Sigmoid colon (tissue), 6 donors: ENCODE measurements at regions not wholly inside any gene's neighbourhood (a gene's known extent, or its start where the extent isn't known, plus 50 kb on each side); places are given as distances from the start of the nearest gene placed in this dataset.
A peak's percentile ranks its signal among the peaks of the same experiment; 100 is the strongest.

Experiments used
- DNase-seq: peaks from one replicate; pipeline ENCODE4 v3.0.0-alpha.2; 2019
- H3K27ac ChIP-seq, 4 donors: fragments of 200-600 bp; sonication (generic); one replicate each; pipeline ENCODE4 v1.5.1; 2016 to 2019; ENCODE audit warnings: mild to moderate bottlenecking in 1 of 4
- H3K27me3 ChIP-seq, 3 donors: fragments of 200-600 bp; sonication (generic); one replicate each; pipeline ENCODE4 v1.5.1; 2019; ENCODE audit warnings: mild to moderate bottlenecking in 1 of 3
- H3K36me3 ChIP-seq, 4 donors: fragments of 200-600 bp; sonication (generic); one replicate each; pipeline ENCODE4 v1.5.1; 2016 to 2019
- H3K4me1 ChIP-seq, 4 donors: fragments of 200-600 bp; sonication (generic); one replicate each; pipeline ENCODE4 v1.5.1; 2017 to 2019
- H3K4me3 ChIP-seq, 4 donors: fragments of 200-600 bp; sonication (generic); one replicate each; pipeline ENCODE4 v1.5.1; 2017 to 2019; ENCODE audit warnings: mild to moderate bottlenecking in 2 of 4, moderate library complexity in 1 of 4
- H3K9me3 ChIP-seq, 4 donors: fragments of 200-600 bp in 3 of 4; sonication (generic) in 3 of 4; one replicate each; pipeline versions ENCODE4 v1.5.1 to v1.6.1; 2013 to 2019
- CTCF ChIP-seq, 4 experiments: fragments of 450-650 bp in 3 of 4; fragments of 200-600 bp in 1 of 4; IDR thresholded peaks; one replicate each; pipeline ENCODE4 v1.5.1; 2016 to 2019; ENCODE audit warnings: antibody characterized with exemption in 4 of 4, mild to moderate bottlenecking in 3 of 4, moderate library complexity in 2 of 4
- EP300 ChIP-seq, 4 donors: sonication (generic); formaldehyde crosslinking; IDR thresholded peaks; one replicate each; pipeline ENCODE4 v1.6.1; 2017; ENCODE audit warnings: antibody characterized with exemption in 4 of 4
- POLR2A ChIP-seq, 2 donors: fragments of 450-650 bp; IDR thresholded peaks; one replicate each; pipeline ENCODE4 v1.6.1; 2016; ENCODE audit warnings: antibody characterized with exemption in 2 of 2, mild to moderate bottlenecking in 2 of 2, moderate library complexity in 2 of 2
- POLR2AphosphoS5 ChIP-seq, 4 donors: sonication (generic); formaldehyde crosslinking; IDR thresholded peaks; one replicate each; pipeline ENCODE4 v1.6.1; 2017; ENCODE audit warnings: antibody characterized with exemption in 4 of 4
- WGBS, 2 donors: extraction: QIAGEN DNeasy Blood & Tissue Kit; methylation state at CpG; one replicate each; pipeline ENCODE4 v1.1.7; 2013; 5-methylcytosine and 5-hydroxymethylcytosine counted together
- intact Hi-C: fragments of 100-400 bp; cut with DNase I; formaldehyde crosslinking; loops from one replicate; pipeline ENCODE4 v1.15.1; 2023
- donor health status: healthy with polysubstance abuse.
- donor health status: healthy.

GRCh38 chr21:16750926-16751325 is 761.9 kb upstream of the CXADR start:
- no peaks in the 10 kb centered on the region for H3K9me3 ChIP-seq
- H3K36me3 ChIP-seq: no peaks in the 10 kb centered on the region
- H3K27ac ChIP-seq: peak overlapping the region in 1 of 4 donors; percentile 3
- no peak for DNase-seq
- TF ChIP-seq EP300 (IDR thresholded peaks at IDR 0.05) (no peak), POLR2AphosphoS5 (IDR thresholded peaks at IDR 0.05) (no peak), POLR2A (IDR thresholded peaks at IDR 0.05) (no peak), CTCF (IDR thresholded peaks at IDR 0.05) (no peak)
- peaks cover 0 to 29% (median 21%) of the 10 kb centered on the region in 4 donors for H3K4me1 ChIP-seq
- WGBS, 2 donors: 31 to 72% methylated on average over 3 of the region's 3 CpGs
- no peaks in the 10 kb centered on the region for H3K27me3 ChIP-seq
- intact Hi-C loops: no loop called here
- no peak overlapping the region for H3K4me3 ChIP-seq

GRCh38 chr21:16751695-16752474 is 761.0 kb upstream of the CXADR start:
- TF ChIP-seq EP300 (IDR thresholded peaks at IDR 0.05) (no peak), POLR2AphosphoS5 (IDR thresholded peaks at IDR 0.05) (peak in 3 of 4 donors; percentile 50 to 73 (median 72)), POLR2A (IDR thresholded peaks at IDR 0.05) (no peak), CTCF (IDR thresholded peaks at IDR 0.05) (no peak)
- intact Hi-C loops: no loop called here
- Histone ChIP-seq H3K9me3 (no peaks in the 10 kb centered on the region), H3K36me3 (no peaks in the 10 kb centered on the region), H3K4me1 (peaks cover 0 to 29% (median 21%) of the 10 kb centered on the region in 4 donors), H3K27ac (peak overlapping the region in 1 of 4 donors; percentile 3), H3K27me3 (no peaks in the 10 kb centered on the region), H3K4me3 (no peak overlapping the region)
- 70 to 80% methylated on average over 2 of the region's 2 CpGs for WGBS, 2 donors
- no peak for DNase-seq

- DNase-seq: no peak
- no peak for TF ChIP-seq POLR2AphosphoS5 (IDR thresholded peaks at IDR 0.05)
- no peak for TF ChIP-seq CTCF (IDR thresholded peaks at IDR 0.05)
- TF ChIP-seq EP300 (IDR thresholded peaks at IDR 0.05): no peak
- no peak for TF ChIP-seq POLR2A (IDR thresholded peaks at IDR 0.05)
- Histone ChIP-seq H3K27ac (no peak overlapping the region), H3K4me3 (no peak overlapping the region), H3K36me3 (no peaks in the 10 kb centered on the region), H3K27me3 (no peaks in the 10 kb centered on the region), H3K4me1 (peaks cover 0 to 29% (median 21%) of the 10 kb centered on the region in 4 donors), H3K9me3 (no peaks in the 10 kb centered on the region)
- intact Hi-C loops: no loop called here
- 85 to 86% methylated on average over 1 of the region's 1 CpG for WGBS, 2 donors
Measured at GRCh38 chr21:16752475-16752857, 760.4 kb upstream of the CXADR start.

GRCh38 chr21:16755061-16755460 is 757.8 kb upstream of the CXADR start:
- Histone ChIP-seq H3K4me1 (peaks cover 0 to 25% (median 20%) of the 10 kb centered on the region in 4 donors), H3K27me3 (no peaks in the 10 kb centered on the region), H3K36me3 (no peaks in the 10 kb centered on the region), H3K27ac (no peak overlapping the region), H3K4me3 (no peak overlapping the region), H3K9me3 (no peaks in the 10 kb centered on the region)
- DNase-seq: no peak
- no peak for TF ChIP-seq EP300 (IDR thresholded peaks at IDR 0.05)
- no peak for TF ChIP-seq POLR2A (IDR thresholded peaks at IDR 0.05)
- no peak for TF ChIP-seq CTCF (IDR thresholded peaks at IDR 0.05)
- no peak for TF ChIP-seq POLR2AphosphoS5 (IDR thresholded peaks at IDR 0.05)
- intact Hi-C loops: no loop called here

- no peak overlapping the region for H3K4me3 ChIP-seq
- no peaks in the 10 kb centered on the region for H3K9me3 ChIP-seq
- no peak for TF ChIP-seq EP300 (IDR thresholded peaks at IDR 0.05)
- no peak for TF ChIP-seq POLR2A (IDR thresholded peaks at IDR 0.05)
- TF ChIP-seq CTCF (IDR thresholded peaks at IDR 0.05): no peak
- TF ChIP-seq POLR2AphosphoS5 (IDR thresholded peaks at IDR 0.05): no peak
- no peak for DNase-seq
- no peaks in the 10 kb centered on the region for H3K4me1 ChIP-seq
- H3K27ac ChIP-seq: no peak overlapping the region
- H3K36me3 ChIP-seq: no peaks in the 10 kb centered on the region
- no peaks in the 10 kb centered on the region for H3K27me3 ChIP-seq
- intact Hi-C loops: no loop called here
- 81 to 85% methylated on average over 2 of the region's 2 CpGs for WGBS, 2 donors
Measured at GRCh38 chr21:16767201-16767600, 745.6 kb upstream of the CXADR start.
